ENCODE measurements at regions not wholly inside any gene's neighbourhood (a gene's known extent, or its start where the extent isn't known, plus 50 kb on each side); places are given as distances from the start of the nearest gene placed in this dataset.

DNA sequence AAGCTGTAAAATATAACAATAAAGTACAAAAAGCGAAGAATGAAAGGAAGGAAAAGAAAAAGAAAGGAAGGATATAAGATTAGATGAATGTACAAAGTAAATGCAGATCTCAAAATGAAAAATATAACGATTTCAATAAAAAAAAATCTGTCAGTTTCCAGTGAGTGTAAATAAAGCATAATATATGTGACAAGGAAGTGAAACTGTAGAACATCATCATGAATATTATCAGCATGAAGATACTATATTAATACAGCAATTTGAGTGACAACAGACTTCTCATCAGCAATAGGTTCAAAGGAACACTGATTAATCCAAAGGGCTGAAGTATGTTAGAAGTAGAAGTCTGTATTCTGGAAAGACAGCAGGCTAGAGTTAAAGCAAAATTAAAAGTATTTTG is 659.5 kb upstream of the MBL2 start:
- TF ChIP-seq, protein P1, sequence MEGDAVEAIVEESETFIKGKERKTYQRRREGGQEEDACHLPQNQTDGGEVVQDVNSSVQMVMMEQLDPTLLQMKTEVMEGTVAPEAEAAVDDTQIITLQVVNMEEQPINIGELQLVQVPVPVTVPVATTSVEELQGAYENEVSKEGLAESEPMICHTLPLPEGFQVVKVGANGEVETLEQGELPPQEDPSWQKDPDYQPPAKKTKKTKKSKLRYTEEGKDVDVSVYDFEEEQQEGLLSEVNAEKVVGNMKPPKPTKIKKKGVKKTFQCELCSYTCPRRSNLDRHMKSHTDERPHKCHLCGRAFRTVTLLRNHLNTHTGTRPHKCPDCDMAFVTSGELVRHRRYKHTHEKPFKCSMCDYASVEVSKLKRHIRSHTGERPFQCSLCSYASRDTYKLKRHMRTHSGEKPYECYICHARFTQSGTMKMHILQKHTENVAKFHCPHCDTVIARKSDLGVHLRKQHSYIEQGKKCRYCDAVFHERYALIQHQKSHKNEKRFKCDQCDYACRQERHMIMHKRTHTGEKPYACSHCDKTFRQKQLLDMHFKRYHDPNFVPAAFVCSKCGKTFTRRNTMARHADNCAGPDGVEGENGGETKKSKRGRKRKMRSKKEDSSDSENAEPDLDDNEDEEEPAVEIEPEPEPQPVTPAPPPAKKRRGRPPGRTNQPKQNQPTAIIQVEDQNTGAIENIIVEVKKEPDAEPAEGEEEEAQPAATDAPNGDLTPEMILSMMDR (IDR thresholded peaks at IDR 0.05), result no peak
- no peak for TF ChIP-seq POLR2A (IDR thresholded peaks at IDR 0.05)

All from thyroid gland (tissue), 4 donors.